GM10266 (cell line): ENCODE measurements at regions not wholly inside any gene's neighbourhood (a gene's known extent, or its start where the extent isn't known, plus 50 kb on each side); places are given as distances from the start of the nearest gene placed in this dataset.

Experiments used
- DNase-seq: peaks from one replicate; pipeline ENCODE4 v3.0.0; 2012; ENCODE audit errors: extremely low spot score
- TF ChIP-seq, protein P1 (sequence below): IDR thresholded peaks from 2 replicates; pipeline ENCODE4 v1.5.1; 2012; ENCODE audit warnings: mild to moderate bottlenecking, low read depth; ENCODE audit not compliant: control insufficient read depth, insufficient read depth; ENCODE audit errors: missing control alignments

GRCh38 chr10:57950442-57950974, 317.2 kb downstream of the IPMK start:
- TF ChIP-seq, protein P1, sequence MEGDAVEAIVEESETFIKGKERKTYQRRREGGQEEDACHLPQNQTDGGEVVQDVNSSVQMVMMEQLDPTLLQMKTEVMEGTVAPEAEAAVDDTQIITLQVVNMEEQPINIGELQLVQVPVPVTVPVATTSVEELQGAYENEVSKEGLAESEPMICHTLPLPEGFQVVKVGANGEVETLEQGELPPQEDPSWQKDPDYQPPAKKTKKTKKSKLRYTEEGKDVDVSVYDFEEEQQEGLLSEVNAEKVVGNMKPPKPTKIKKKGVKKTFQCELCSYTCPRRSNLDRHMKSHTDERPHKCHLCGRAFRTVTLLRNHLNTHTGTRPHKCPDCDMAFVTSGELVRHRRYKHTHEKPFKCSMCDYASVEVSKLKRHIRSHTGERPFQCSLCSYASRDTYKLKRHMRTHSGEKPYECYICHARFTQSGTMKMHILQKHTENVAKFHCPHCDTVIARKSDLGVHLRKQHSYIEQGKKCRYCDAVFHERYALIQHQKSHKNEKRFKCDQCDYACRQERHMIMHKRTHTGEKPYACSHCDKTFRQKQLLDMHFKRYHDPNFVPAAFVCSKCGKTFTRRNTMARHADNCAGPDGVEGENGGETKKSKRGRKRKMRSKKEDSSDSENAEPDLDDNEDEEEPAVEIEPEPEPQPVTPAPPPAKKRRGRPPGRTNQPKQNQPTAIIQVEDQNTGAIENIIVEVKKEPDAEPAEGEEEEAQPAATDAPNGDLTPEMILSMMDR, result no peak
- DNase-seq, result no peak

GRCh38 chr10:57948796-57949195, 318.9 kb downstream of the IPMK start:
- DNase-seq, result no peak

GRCh38 chr10:57946833-57947232, 320.9 kb downstream of the IPMK start:
- DNase-seq, result no peak
- TF ChIP-seq, protein P1, result no peak

More at GRCh38 chr10:57948796-57949195, 318.9 kb downstream of the IPMK start:
- TF ChIP-seq, protein P1, result no peak

- TF ChIP-seq, protein P1, result no peak
- no peak for DNase-seq
Measured at GRCh38 chr10:57943701-57944100, 324.0 kb downstream of the IPMK start.

- TF ChIP-seq, protein P1, result no peak
- DNase-seq, result no peak
Measured at GRCh38 chr10:57925045-57925444, 342.6 kb downstream of the IPMK start.

- TF ChIP-seq, protein P1, result no peak
- no peak for DNase-seq
Measured at GRCh38 chr10:57921140-57921539, 346.6 kb downstream of the IPMK start.

- no peak for DNase-seq
- TF ChIP-seq, protein P1, result no peak
Measured at GRCh38 chr10:57919864-57920263, 347.8 kb downstream of the IPMK start.
